HTR-8/SVneo (cell line): ENCODE measurements at regions not wholly inside any gene's neighbourhood (a gene's known extent, or its start where the extent isn't known, plus 50 kb on each side); places are given as distances from the start of the nearest gene placed in this dataset.

Source experiments
- DNase-seq: peaks from one replicate; pipeline ENCODE4 v3.0.0; 2011; ENCODE audit warnings: low spot score, mixed read lengths; ENCODE audit not compliant: insufficient read length
- FAIRE-seq: peaks from 2 replicates; lab custom pipeline; 2011; peaks lifted over from hg19 to GRCh38; lab: Jason Lieb, UNC

DNA sequence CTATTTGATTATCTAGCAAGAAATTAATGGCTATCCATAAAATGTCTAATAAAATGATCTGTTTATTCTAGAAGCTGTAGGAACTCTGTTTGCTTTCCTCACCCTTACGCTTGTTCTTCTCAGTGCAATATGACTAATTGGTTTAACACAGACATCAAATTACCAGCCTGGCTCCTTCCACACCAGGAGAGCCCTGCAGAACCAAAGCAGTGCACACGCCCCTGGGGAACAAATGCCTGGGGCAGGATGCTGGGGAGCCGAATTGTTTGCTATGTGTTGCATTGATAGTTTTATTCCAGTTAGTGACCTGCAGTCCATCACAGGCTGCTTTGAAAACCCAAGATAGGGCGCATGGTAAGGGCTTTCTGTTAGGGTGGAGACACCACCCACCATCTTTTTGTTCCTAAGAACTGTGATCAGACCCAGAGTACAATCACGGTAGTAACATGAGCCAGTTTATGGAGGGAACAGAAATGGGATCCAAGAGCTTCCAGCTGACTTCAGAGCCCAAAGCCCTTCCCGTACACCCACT, 126.4 kb upstream of the CD93 start:
- DNase-seq = no peak
- FAIRE-seq = no peak

DNA sequence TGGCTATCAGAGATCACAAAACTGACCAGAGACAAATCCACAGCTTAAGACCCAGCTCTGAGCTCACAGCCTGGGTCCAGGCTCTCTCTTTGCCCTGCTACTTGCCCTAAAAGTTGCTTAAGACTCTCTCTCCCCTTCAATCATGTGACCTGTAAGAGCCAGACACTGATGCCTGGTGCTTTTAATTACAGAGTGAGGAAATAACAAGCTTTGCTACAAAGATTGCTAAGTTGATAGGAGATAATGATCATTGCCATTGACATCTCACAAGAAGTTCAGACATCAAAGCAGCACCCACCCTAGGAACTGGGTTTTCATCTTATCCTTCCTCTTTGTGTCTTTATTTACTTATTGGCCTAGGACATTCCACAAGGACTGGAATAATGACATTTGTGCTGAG, 125.9 kb upstream of the CD93 start:
- FAIRE-seq = no peak
- DNase-seq = no peak

DNA sequence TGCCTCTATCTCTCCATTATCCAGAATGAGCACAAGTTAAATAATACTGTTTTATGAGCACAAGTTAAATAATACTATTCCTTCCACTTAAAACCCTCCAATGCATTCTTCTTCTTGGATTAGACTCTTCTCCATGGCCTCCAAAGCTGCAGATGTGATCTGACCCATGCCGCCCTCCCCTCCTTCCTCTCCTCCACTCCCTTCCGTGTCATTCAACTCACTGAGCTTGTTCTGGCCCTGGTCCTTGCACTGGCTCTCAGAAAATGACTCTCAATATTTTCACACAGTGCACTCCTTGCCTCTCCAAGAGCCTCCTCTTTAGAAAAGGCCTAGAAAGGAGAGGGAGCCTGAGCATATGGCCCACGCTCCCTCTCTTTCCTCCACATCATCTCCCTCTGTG, 125.0 kb upstream of the CD93 start:
- FAIRE-seq (no peak), DNase-seq (no peak)

DNA sequence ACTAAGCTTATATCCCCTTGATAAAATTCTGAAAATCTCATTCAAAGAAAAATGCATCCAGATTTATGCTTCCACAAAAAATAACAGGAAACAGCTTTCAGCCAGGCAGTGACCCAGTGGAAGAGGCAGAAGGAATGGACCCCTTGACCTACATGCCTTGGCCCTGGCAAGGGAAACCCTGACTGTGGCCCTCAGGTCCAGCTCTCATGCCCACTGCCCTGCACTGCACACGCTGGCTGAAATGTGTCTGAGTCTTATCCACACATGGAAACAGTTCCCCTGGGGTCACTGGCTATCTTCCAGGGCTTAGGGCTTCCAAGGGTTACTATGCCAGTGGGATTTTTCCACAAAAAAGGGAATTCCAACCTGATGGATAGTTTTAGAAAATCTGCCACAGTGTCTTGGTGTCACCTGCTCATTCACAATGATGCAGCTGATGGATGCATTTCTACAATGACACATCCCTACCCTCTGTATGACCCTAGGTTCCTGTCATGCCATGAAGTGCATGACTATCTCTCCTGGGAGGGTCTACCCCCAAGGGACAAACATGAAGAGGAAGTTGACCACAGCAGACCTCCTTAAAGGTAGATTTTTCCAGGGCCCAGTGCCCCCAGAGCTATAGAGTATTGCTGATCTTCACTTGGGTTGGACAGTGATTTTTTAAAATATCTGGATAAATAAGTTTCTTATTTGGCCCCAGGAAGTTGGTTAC, 121.9 kb upstream of the CD93 start:
- no peak for FAIRE-seq
- DNase-seq = no peak

DNA sequence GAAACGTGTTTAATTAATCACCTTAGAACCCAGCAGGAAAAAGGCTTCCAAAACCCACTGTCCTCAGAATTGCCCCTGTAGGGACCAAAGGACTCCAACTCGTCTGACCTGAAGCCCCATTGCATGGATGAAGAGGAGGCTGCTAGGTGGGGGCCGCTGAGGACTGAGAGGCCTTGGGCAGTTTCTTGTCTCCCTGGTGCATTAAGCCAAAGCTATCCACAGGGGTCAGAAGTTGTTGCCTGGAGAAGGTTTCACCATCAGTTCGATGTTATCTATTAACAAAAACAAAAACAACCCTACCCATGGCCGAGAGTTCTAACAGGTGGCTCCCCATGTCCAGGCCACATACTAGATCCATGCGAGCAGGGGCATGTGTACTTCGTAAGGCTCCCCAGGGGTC, 120.9 kb upstream of the CD93 start:
- FAIRE-seq = no peak

DNA sequence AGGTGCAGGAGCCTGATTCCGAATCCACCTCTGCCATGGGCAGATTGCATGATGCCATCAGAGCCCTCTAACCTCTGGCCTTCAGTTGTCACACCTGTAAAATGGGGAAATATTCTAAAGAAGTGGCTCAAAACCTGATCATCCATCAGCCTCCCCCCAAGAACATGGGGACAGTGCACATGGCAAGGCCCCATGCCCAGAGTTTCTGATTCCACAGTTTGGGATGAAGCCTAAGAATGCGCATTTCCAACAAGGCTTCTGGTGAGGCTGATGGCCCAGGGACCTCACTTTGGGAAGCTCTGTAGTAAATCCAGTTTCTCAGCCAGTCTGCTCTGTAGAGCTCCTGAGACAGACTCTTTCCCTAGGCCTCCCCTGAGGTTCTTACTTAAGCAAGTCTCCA, 119.9 kb upstream of the CD93 start:
- DNase-seq = no peak
- no peak for FAIRE-seq

More for the DNA sequence above, 120.9 kb upstream of the CD93 start:
- DNase-seq = no peak

DNA sequence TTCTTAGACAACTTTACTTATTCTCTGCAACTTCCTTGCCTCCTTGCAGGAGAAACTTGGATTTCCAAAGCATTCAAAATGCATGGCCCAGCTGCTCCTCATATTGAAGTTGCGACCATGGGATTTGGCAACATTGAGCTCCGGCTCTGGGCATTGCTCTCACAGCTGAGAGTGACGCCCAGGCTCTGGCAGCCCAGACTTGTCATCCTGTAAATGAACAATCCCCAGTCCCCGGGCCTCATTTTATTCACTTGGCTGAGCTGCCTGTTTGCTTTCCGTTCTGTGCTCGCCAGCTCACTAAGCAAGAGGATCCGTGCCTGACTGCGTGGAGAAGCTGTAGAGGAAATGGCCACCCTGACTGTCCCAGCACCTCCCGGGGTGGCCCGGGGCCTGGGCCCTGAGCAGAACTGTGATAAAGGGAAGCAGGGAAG, 119.5 kb upstream of the CD93 start:
- no peak for FAIRE-seq
- DNase-seq = no peak

DNA sequence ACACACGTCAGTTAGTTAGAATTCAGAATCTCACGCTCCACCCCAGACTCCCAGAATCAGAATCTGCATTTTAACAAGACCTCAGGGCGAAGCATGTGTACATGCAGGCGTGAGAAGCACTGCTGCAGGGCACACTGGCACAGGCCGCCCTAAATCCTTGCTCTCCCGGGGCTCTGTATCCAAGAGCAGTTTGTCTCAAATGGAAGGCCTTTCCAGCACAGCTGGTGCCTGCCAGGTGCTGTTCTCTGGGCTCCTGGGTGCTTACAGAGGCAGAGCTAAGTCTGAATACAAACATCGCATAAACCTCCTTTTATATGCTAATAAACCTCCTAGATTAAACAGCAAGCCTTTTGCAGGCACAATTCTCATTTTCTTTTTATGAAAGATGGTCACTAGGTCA, 119.1 kb upstream of the CD93 start:
- no peak for FAIRE-seq

DNA sequence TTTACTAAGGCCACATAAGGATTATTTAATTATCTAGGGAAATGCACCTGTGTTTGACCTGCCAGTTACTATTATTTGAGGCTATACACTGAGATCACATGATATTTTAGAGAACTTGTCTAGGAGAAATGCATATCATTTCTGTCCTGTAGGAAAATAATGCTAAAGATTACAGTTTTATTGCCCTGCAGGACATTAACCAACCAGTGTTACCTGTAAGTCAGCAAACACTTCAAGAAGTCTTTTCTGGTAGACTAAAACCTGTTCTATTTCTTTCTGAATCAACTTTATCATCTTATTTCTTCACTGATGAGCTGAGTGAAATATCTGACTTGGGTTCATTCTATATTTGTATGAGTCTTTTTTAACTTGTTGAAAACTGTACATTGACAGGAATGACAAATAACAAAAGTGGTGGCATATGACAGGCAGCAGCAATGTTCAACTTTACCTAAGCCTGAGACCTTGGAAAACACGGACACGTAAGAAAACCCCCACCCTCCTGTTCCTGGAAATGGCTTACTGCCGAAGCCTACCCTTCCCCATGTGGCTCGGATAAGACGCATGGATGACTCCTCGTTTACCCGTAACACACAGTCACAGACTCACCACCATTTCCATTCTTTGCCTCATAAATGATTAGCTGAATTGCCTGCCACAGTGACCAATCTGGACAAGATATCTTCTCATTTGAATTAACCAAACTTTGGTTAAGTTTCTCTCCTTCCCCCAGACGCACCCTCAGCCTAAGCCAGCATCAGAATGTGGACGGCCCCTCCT, 118.0 kb upstream of the CD93 start:
- no peak for FAIRE-seq

More for the DNA sequence above, 119.1 kb upstream of the CD93 start:
- DNase-seq = no peak

DNA sequence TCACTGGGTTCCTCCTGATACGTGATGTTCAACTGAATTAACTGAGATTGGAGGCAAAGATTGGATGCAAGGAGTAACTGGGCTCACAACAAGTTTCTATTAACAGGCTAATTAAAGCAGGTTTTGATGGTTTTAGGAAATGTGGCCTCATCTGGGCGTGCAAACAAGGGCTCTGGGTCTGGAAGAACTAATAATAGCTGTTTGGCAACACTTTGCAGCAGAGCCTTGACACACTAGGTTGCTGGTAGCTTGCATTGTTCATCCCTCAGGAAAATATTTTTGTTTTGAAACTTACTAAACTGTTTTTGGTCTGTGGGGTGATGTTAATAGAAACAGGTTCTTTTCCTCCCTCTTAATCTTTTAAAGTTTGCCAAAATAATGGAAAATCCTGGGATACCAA, 117.2 kb upstream of the CD93 start:
- no peak for DNase-seq
- FAIRE-seq = no peak

More for the DNA sequence above, 118.0 kb upstream of the CD93 start:
- DNase-seq = no peak

DNA sequence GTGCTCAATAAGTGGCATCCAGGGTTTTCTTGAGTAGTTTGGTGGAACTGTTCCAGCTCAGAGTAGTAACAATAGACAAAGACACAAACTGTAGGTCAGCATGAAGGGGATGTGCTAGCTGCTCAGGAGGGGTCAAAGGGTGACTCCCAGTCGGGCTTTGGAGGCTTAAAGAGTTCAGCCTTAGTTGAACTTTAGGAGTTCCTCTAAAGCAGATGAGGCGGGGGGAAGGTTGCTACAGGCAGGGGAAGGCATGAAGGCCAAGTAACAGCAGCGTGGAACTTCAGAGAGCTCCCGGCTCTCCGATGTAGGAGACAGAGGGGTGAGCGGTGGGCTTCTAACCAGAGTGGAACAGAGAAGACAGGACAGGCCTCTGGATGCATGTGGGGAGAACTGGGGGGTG, 115.5 kb upstream of the CD93 start:
- DNase-seq (no peak), FAIRE-seq (no peak)

DNA sequence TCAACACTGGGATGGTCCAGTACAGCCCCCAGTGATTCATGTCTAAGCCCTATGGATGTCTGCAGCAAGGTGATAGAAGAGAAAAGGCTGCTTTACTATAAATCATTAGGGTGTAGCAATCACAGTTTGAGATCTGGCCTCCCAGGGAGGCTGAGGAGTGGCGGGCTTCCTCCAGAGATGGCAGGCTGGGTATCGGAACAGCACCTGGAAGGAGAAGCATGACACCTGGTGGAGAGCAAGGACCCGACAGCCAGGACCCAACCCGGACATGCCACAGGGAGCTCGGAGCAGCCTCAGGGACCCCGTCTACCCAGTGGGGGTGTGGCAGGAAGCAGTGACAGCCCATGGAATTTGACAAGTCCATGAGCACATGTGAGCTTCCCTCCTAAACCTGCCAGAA, 114.8 kb upstream of the CD93 start:
- DNase-seq (peak; percentile 41), FAIRE-seq (no peak)

DNA sequence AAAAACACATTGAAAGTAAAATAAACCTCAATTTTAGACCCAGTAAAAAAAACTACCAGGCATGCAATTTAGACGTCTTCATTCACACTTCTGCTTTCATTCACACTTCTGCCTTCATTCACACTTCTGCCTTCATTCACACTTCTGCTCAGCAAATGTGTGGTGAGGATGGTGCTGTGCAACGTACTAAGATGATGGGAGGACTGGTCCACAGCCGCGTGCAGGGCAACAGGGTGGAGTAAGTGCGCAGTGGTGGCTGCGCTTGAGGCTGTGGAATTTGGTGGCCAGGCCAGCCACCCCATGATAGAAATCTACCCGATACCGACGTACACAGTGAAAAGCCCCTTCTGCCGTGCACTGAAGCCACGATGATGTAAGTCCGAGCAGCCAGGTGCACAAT, 114.3 kb upstream of the CD93 start:
- DNase-seq (no peak), FAIRE-seq (no peak)

DNA sequence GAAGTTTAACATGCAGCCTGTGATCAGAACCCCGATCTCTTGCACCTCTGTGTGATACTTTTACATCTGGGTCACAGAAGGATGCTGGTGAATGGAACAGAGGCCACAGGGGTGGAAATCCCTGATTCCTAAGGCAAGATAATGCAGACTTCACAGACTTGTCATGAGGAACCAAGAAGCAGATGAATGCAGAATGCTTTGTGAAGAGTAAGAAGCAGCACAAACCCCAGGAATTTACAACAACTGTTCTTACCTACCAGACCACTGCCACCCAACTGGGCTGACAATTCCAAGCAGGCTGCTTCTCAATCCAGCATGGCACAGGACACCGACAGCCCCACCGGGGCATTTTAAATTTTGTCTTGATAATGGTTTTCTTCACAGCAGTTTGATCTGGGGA, 113.2 kb upstream of the CD93 start:
- no peak for FAIRE-seq

DNA sequence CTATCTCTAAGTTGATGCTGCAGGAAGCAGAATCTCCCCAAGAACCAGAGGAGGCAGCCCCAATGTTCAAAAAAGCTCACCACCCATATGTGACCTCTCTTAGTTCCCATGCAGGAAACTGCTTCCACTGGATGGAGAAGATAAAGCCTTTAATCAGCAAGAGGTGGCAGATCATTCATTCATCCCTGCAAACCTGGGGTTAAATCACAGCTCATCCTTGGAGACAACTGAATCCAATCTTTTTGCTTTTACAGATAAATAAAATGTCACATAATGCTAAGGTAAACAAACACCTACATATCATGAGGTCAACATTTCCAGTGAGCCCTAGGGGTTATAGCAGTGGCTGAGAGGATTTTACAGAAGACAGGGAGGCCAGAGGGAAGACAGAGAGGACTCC, 112.7 kb upstream of the CD93 start:
- no peak for FAIRE-seq
- no peak for DNase-seq

More for the DNA sequence above, 113.2 kb upstream of the CD93 start:
- no peak for DNase-seq

DNA sequence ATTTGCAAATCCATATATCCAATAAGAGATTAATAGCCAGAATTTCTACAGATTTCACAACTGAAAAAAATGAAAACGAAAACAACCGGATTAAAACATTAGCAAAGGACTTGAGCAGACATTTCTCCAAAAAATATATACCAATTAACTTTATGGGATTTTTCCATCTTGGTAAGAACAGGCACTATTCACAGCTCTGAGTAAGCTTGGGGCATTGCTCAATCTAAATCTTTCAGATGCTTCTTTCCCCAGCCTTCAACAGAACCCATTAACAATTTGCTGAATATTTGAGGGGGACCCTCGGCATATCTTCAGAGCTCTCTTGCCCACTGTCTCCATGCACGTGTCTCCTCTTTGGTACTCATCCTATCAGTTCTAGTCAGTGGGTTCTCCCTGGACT, 111.7 kb upstream of the CD93 start:
- FAIRE-seq (no peak), DNase-seq (no peak)

DNA sequence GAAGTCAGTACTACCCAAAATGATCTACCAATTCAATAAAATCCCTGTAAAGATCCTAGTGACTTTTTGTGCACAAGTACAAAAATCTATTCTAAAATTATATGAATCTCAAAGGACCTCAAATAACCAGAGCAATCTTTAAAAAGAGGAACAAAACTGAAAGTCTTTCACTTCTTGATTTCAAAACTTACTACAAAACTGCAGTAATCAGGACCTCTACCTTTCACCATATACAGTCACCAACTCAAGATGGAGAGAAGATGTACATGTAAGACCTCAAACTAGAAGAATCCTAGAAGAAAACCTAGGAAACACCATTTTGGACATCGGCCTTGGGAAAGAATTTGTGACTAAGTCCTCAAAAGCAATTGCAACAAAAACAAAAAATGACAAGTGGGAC, 109.5 kb upstream of the CD93 start:
- FAIRE-seq (no peak), DNase-seq (no peak)

DNA sequence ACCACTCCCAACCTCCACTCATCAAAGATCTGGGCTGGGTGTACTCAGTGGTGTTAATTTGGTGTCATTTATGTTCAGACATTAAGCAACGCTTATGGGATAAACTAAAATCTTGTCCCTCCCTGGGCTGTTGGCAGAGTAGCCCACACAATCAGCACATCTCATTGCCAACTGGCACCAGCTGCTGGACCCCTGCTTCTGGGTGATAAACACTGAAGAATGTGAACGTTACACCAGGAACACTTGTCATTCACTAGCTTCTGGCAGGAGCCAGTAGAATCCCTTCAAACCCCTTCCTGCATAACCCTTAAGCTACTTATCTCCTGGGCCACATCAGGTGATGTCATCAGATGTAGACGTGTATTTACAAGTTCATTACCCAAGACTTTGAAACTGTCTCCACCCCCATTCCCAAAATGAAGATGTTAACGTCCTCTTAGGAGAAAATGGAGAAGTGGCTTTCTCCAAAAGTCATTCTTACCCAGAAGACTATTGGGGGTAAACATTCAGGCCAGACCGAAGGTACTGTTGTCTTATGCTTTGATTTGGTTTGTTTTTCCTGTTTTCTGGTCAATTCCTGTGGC, 107.8 kb upstream of the CD93 start:
- FAIRE-seq (no peak), DNase-seq (no peak)

DNA sequence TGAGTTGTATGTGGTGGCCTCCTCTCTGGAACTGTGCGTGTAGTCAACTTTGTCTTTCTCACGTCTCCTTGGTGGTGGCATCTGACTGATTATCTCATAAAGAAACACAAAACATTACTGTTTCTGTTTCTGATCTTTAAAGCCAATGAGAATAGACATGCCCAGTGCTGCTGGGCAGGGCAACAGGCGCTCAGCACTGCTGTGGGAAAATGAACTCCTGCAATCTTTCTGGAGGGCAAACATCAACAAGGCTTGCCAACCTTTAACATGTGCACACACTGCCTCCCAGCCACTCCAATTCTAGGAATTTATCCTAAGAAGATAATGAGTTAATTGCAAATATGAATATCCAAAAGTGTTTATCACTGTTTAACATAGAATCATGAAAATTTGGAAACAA, 106.3 kb upstream of the CD93 start:
- FAIRE-seq (no peak), DNase-seq (no peak)

DNA sequence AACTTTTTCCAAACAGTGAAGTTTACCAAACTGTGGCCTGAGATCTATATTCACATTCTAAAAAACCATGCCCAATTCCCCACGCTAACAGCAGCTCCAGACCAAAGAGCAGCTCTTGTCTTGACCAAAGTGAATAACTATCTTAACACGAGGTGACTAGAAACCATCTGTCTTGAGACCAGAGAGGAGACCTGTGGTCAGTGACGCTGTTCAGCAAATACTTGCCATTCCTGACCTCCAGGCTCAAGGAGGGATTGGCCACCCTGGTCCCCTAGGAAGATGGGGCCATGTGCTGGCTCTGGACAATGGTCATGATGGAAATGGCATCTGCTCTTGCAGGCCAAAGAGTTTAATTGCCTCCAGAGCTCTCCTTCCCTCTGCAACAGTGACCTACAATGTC, 104.4 kb upstream of the CD93 start:
- no peak for DNase-seq
- FAIRE-seq = no peak

DNA sequence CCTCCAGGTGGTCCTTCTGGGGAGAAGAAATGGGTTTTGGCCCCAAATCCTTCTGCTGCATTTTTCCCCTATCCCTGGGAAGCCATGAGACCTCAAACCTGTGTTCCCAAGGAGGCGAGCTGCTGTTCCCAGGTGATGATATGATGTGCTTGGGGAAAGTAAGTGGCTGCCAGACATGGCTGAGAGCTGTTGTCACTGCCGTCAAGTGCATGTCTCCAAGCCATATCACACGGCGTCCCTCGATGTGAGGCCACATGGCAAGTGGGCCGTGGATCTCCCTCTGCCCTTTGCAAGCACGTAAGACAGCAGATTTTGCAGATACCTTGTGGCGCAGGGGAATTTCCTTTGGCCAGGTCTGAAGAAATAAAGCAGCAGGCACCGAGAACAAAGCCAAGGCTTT, 103.7 kb upstream of the CD93 start:
- no peak for DNase-seq
- FAIRE-seq = no peak
